HepG2 (cell line): ENCODE measurements at regions not wholly inside any gene's neighbourhood (a gene's known extent, or its start where the extent isn't known, plus 50 kb on each side); places are given as distances from the start of the nearest gene placed in this dataset.

Experiments
- ATAC-seq: fragments of 200-7000 bp; cut with Tn5 transposase; 3 replicates; pipeline ENCODE4 v1.9.1; 2020; ENCODE audit warnings: mild to moderate bottlenecking, moderate library complexity
- BruUV-seq: library from RNA; stranded (reverse); fragments of 400-500 nt; replicated peaks from 2 replicates; lab custom pipeline; 2021; lab: Mats Ljungman, UMichigan
- CTCF ChIA-PET: fragments of 300-600 bp; formaldehyde crosslinking; extraction: SDS; loops from one replicate; lab custom pipeline; 2021; ENCODE audit warnings: low total read pairs, inconsistent platforms, low intra/inter-chr PET ratio; lab: Yijun Ruan, JAX
- POLR2A ChIA-PET: fragments of 350-600 bp; sonication (Branson Sonifier 250); formaldehyde crosslinking; loops from one replicate; lab custom pipeline; 2020; ENCODE audit warnings: antibody characterized with exemption, inconsistent platforms; lab: Yijun Ruan, JAX
- DNase-seq: peaks from one replicate; pipeline ENCODE4 v3.0.0-alpha.2; 2015; ENCODE audit warnings: low spot score
- FAIRE-seq: peaks from 3 replicates; lab custom pipeline; 2011; peaks lifted over from hg19 to GRCh38; lab: Jason Lieb, UNC
- H2AFZ ChIP-seq: one replicate; pipeline ENCODE4 v1.6.1; 2011; ENCODE audit warnings: low read length, inconsistent platforms
- H3K27ac ChIP-seq: fragments of 300-600 bp; 3 replicates; pipeline ENCODE4 v1.8.0; 2011; ENCODE audit warnings: mixed run types, mild to moderate bottlenecking, mixed read lengths, low read length, inconsistent platforms; ENCODE audit not compliant: insufficient read depth; ENCODE audit errors: extremely low read length
- H3K27me3 ChIP-seq, 2 experiments: fragments of 200-600 bp in 1 of 2; 2 replicates in 1 of 2; 3 replicates in 1 of 2; pipeline versions ENCODE4 v1.6.0 to v1.8.0; 2011; ENCODE audit warnings: low read length in 2 of 2, mild to moderate bottlenecking in 2 of 2, moderate library complexity in 2 of 2, inconsistent platforms in 1 of 2; ENCODE audit not compliant: insufficient read depth in 2 of 2, control insufficient read depth in 1 of 2
- H3K36me3 ChIP-seq, 2 experiments: fragments of 200-600 bp in 1 of 2; replicated peaks in 1 of 2; 2 replicates in 1 of 2; 3 replicates in 1 of 2; pipeline versions ENCODE4 v1.5.1 to v1.8.0; 2011; ENCODE audit warnings: low read length in 2 of 2, inconsistent platforms in 1 of 2; ENCODE audit not compliant: insufficient read depth in 2 of 2, control insufficient read depth in 1 of 2
- H3K4me1 ChIP-seq: 2 replicates; pipeline ENCODE4 v1.5.1; 2012; ENCODE audit warnings: low read length, inconsistent platforms; ENCODE audit not compliant: insufficient read depth
- H3K4me2 ChIP-seq: 2 replicates; pipeline ENCODE4 v1.6.0; 2011; ENCODE audit warnings: low read depth, low read length, inconsistent platforms
- H3K4me3 ChIP-seq, 3 experiments: fragments of 200-600 bp in 1 of 3; sonication (generic), shearing (Covaris generic) in 1 of 3; replicated peaks in 1 of 3; 2 replicates each; pipeline ENCODE4 v1.5.1; 2011 to 2016; ENCODE audit warnings: low read length in 3 of 3, inconsistent platforms in 2 of 3, low read depth in 2 of 3, mild to moderate bottlenecking in 2 of 3, control low read depth in 1 of 3, mixed read lengths in 1 of 3; ENCODE audit not compliant: insufficient read depth in 1 of 3
- H3K79me2 ChIP-seq: one replicate; pipeline ENCODE4 v1.6.1; 2011; ENCODE audit warnings: low read length, inconsistent platforms; ENCODE audit not compliant: insufficient read depth
- H3K9ac ChIP-seq: 2 replicates; pipeline ENCODE4 v1.6.0; 2011; ENCODE audit warnings: mild to moderate bottlenecking, low read depth, low read length, inconsistent platforms; ENCODE audit not compliant: insufficient read depth
- H3K9me3 ChIP-seq: 2 replicates; pipeline ENCODE4 v1.5.1; 2012; ENCODE audit warnings: mild to moderate bottlenecking, low read length
- H4K20me1 ChIP-seq: 2 replicates; pipeline ENCODE4 v1.6.0; 2011; ENCODE audit warnings: inconsistent platforms, mild to moderate bottlenecking, low read length, moderate library complexity; ENCODE audit not compliant: insufficient read depth
- GLI4 ChIP-seq: sonication (generic); formaldehyde crosslinking; IDR thresholded peaks from 2 replicates; pipeline ENCODE4 v1.5.1; 2020; ENCODE audit warnings: missing genetic modification reagents, mild to moderate bottlenecking, moderate library complexity, borderline replicate concordance
- GTF3A ChIP-seq: sonication (generic); formaldehyde crosslinking; conservative IDR thresholded peaks from 2 replicates; pipeline ENCODE4 v1.4.0; 2020; ENCODE audit warnings: mild to moderate bottlenecking, missing genetic modification reagents
- GZF1 ChIP-seq: sonication (generic); formaldehyde crosslinking; IDR thresholded peaks from 2 replicates; pipeline ENCODE4 v1.5.1; 2020; ENCODE audit warnings: mild to moderate bottlenecking, missing genetic modification reagents
- JUNB ChIP-seq: sonication (generic); formaldehyde crosslinking; IDR thresholded peaks from 2 replicates; pipeline ENCODE4 v1.8.0; 2022; ENCODE audit warnings: missing genetic modification reagents, mild to moderate bottlenecking, borderline replicate concordance
- KDM6A ChIP-seq: IDR thresholded peaks from 2 replicates; pipeline ENCODE4 v1.6.1; 2016; ENCODE audit warnings: low read depth
- MED8 ChIP-seq: sonication (generic); formaldehyde crosslinking; IDR thresholded peaks from 2 replicates; pipeline ENCODE4 v1.8.1; 2023; ENCODE audit warnings: mild to moderate bottlenecking, missing genetic modification reagents; ENCODE audit not compliant: insufficient replicate concordance
- PRMT3 ChIP-seq: sonication (generic); formaldehyde crosslinking; IDR thresholded peaks from 2 replicates; pipeline ENCODE4 v1.8.1; 2022; ENCODE audit warnings: low read depth, mild to moderate bottlenecking, moderate library complexity, missing genetic modification reagents, borderline replicate concordance
- SMARCC2 ChIP-seq: fragments of 450-650 bp; IDR thresholded peaks from 2 replicates; pipeline ENCODE4 v1.6.1; 2017; ENCODE audit warnings: antibody characterized with exemption, mild to moderate bottlenecking
- SOX5 ChIP-seq: IDR thresholded peaks from 2 replicates; pipeline ENCODE4 v1.6.1; 2016; ENCODE audit warnings: borderline replicate concordance
- TSC22D2 ChIP-seq: sonication (generic); formaldehyde crosslinking; IDR thresholded peaks from 2 replicates; pipeline ENCODE4 v1.5.1; 2020; ENCODE audit warnings: missing genetic modification reagents, mild to moderate bottlenecking, borderline replicate concordance
- ZNF256 ChIP-seq: sonication (generic); formaldehyde crosslinking; conservative IDR thresholded peaks from 2 replicates; pipeline ENCODE4 v1.4.0; 2020; ENCODE audit warnings: missing genetic modification reagents
- ZNF460 ChIP-seq: sonication (generic); formaldehyde crosslinking; IDR thresholded peaks from 2 replicates; pipeline ENCODE4 v1.5.1; 2020; ENCODE audit warnings: missing genetic modification reagents, mild to moderate bottlenecking, borderline replicate concordance
- ZNF703 ChIP-seq: sonication (generic); formaldehyde crosslinking; IDR thresholded peaks from 2 replicates; pipeline ENCODE4 v1.5.1; 2020; ENCODE audit warnings: missing genetic modification reagents, mild to moderate bottlenecking, moderate library complexity, borderline replicate concordance
- ZNF770 ChIP-seq: sonication (generic); formaldehyde crosslinking; IDR thresholded peaks from 2 replicates; pipeline ENCODE4 v1.5.0; 2020; ENCODE audit warnings: mild to moderate bottlenecking, missing genetic modification reagents
- ZNF776 ChIP-seq: sonication (generic); formaldehyde crosslinking; IDR thresholded peaks from 2 replicates; pipeline ENCODE4 v1.4.0; 2020; ENCODE audit warnings: mild to moderate bottlenecking, missing genetic modification reagents
- WGBS: methylation state at CpG from one replicate; pipeline ENCODE4 v1.1.6; 2017; ENCODE audit warnings: low lambda C conversion rate; 5-methylcytosine and 5-hydroxymethylcytosine counted together
- in situ Hi-C: cut with HindIII; loops from 2 replicates; pipeline ENCODE4 v1.10.0; 2017; ENCODE audit warnings: low pct_unique_long_range_greater_than_20kb; ENCODE audit not compliant: extremely low pct_ligation_motif_present
- intact Hi-C: fragments of 100-400 bp; cut with micrococcal nuclease; formaldehyde crosslinking; loops from one replicate; pipeline ENCODE4 v1.10.0; 2022; ENCODE audit not compliant: unreplicated experiment
- TF ChIP-seq, protein P1 (sequence below): sonication (generic); formaldehyde crosslinking; IDR thresholded peaks from 2 replicates; pipeline ENCODE4 v1.8.0; 2022; ENCODE audit warnings: mild to moderate bottlenecking, missing genetic modification reagents; ENCODE audit not compliant: insufficient replicate concordance

DNA sequence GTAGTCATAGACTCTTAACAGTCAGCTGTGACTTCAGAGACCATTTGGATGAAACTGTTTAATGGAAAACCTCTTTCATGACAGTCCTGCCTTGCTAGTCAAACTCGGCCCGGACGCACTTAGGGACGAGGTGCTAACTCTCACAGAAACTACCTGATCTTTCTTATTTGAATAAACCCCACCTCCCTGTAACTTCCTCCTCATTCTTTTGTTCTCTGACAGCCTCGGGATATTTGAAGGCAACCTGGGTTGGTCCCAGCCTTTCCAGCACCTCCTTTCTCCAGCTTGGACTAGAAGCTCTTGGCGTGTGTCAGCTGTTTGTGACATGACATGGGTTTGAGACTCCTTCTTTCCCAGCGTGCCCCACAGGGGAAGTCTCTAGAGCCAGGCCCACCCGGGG lies 175.3 kb upstream of the EXOC2 start (continued):
- TF ChIP-seq ZNF703 (CRISPR knock-in tag) (no peak), PRMT3 (CRISPR knock-in tag) (no peak), GLI4 (no peak), JUNB (no peak), KDM6A (CRISPR knock-in tag) (no peak), TSC22D2 (no peak)
- TF ChIP-seq, all 625 proteins: peak for 0

- FAIRE-seq (no peak), ATAC-seq (no peak), DNase-seq (no peak)
- H3K27me3 ChIP-seq: peaks cover 0 to 11% of the 10 kb centered on the region in 2 experiments; a peak in 3 of 5 replicates
- no peaks in the 10 kb centered on the region for H3K79me2 ChIP-seq
- no peaks in the 10 kb centered on the region for H3K9me3 ChIP-seq
- ChIA-PET POLR2A (no interaction called here), CTCF (no interaction called here)
- H3K4me1 ChIP-seq: peaks cover 9% of the 10 kb centered on the region; the same call in 1 of the 2 replicates
- H2AFZ ChIP-seq: no peak overlapping the region
- BruUV-seq: no TSS peak
- WGBS: 52% methylated on average over 6 of the region's 6 CpGs
- no peak overlapping the region for H3K4me2 ChIP-seq
- no peak overlapping the region for H3K27ac ChIP-seq
- intact Hi-C loops: no loop called here
- no peak overlapping the region for H3K9ac ChIP-seq
- H3K36me3 ChIP-seq: no peaks in the 10 kb centered on the region
- TF ChIP-seq GTF3A (no peak), ZNF460 (CRISPR knock-in tag) (0 out of 2 replicates have a peak, but pooled peaks have one; percentile 32)
- in situ Hi-C loops: no loop called here
- no peak overlapping the region for H3K4me3 ChIP-seq
- H4K20me1 ChIP-seq: no peaks in the 10 kb centered on the region
Measured at GRCh38 chr6:867378-867777, 174.4 kb upstream of the EXOC2 start.

DNA sequence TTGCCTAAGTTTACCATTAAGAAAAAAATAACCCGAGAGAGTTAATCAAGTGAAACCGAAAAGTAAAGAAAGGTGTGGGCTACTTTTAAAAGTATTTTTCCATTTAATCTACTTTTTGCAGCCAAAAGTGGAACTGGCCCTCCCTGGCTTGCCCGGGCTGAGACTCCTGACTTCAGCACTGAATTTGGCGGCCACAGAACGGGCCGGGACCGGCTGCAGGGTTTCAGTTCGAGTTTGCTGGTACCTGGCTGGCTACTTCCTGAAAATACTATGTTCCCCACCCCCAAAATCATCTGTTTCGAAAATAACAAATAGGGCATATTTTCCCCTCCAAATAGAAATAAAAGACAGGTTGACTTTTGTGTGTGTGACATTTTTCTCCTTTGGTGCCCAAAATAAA lies 173.4 kb upstream of the EXOC2 start:
- ATAC-seq (no peak), FAIRE-seq (no peak), DNase-seq (no peak)
- H3K79me2 ChIP-seq: no peaks in the 10 kb centered on the region
- no TSS peak for BruUV-seq
- no peaks in the 10 kb centered on the region for H4K20me1 ChIP-seq
- H2AFZ ChIP-seq: no peak overlapping the region
- peaks cover 9% of the 10 kb centered on the region; the same call in 1 of the 2 replicates for H3K4me1 ChIP-seq
- intact Hi-C loops (no loop called here), in situ Hi-C loops (no loop called here)
- no peak overlapping the region for H3K4me2 ChIP-seq
- 56% methylated on average over 9 of the region's 9 CpGs for WGBS
- POLR2A ChIA-PET: no interaction called here
- no peaks in the 10 kb centered on the region for H3K36me3 ChIP-seq
- H3K27me3 ChIP-seq: peaks cover 0 to 11% of the 10 kb centered on the region in 2 experiments; a peak in 4 of 5 replicates
- H3K4me3 ChIP-seq: no peak overlapping the region
- H3K9me3 ChIP-seq: no peaks in the 10 kb centered on the region
- no peak overlapping the region for H3K27ac ChIP-seq
- H3K9ac ChIP-seq: no peak overlapping the region
- CTCF ChIA-PET: no interaction called here
- TF ChIP-seq SOX5 (CRISPR knock-in tag): no peak
- TF ChIP-seq GZF1 (CRISPR knock-in tag): no peak
- TF ChIP-seq ZNF770 (CRISPR knock-in tag): no peak
- TF ChIP-seq ZNF776 (CRISPR knock-in tag): no peak
- no peak for TF ChIP-seq ZNF256 (CRISPR knock-in tag)
- TF ChIP-seq, protein P1, sequence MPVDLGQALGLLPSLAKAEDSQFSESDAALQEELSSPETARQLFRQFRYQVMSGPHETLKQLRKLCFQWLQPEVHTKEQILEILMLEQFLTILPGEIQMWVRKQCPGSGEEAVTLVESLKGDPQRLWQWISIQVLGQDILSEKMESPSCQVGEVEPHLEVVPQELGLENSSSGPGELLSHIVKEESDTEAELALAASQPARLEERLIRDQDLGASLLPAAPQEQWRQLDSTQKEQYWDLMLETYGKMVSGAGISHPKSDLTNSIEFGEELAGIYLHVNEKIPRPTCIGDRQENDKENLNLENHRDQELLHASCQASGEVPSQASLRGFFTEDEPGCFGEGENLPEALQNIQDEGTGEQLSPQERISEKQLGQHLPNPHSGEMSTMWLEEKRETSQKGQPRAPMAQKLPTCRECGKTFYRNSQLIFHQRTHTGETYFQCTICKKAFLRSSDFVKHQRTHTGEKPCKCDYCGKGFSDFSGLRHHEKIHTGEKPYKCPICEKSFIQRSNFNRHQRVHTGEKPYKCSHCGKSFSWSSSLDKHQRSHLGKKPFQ (CRISPR knock-in tag): no peak
- no peak for TF ChIP-seq MED8 (CRISPR knock-in tag)
- no peak for TF ChIP-seq SMARCC2
